T47D (cell line): ENCODE measurements at regions not wholly inside any gene's neighbourhood (a gene's known extent, or its start where the extent isn't known, plus 50 kb on each side); places are given as distances from the start of the nearest gene placed in this dataset.
"Not testable (repeated sequence)": the region's sequence is repeated elsewhere in the genome, so short reads cannot be mapped to it uniquely, and the experiment has no call there.

Source experiments
- DNase-seq, 2 experiments: peaks; one replicate each; pipeline versions ENCODE4 v3.0.0 to v3.0.0-alpha.2; 2011 to 2012; ENCODE audit warnings: low read depth in 1 of 2, low spot score in 1 of 2
- JUND ChIP-seq: IDR thresholded peaks from 2 replicates; pipeline ENCODE4 v1.6.1; 2012; ENCODE audit warnings: low read depth
- in situ Hi-C: cut with HindIII; loops from 2 replicates; pipeline ENCODE4 v1.10.0; 2016; ENCODE audit warnings: low sequenced_read_pairs, low pct_unique_long_range_greater_than_20kb

DNA sequence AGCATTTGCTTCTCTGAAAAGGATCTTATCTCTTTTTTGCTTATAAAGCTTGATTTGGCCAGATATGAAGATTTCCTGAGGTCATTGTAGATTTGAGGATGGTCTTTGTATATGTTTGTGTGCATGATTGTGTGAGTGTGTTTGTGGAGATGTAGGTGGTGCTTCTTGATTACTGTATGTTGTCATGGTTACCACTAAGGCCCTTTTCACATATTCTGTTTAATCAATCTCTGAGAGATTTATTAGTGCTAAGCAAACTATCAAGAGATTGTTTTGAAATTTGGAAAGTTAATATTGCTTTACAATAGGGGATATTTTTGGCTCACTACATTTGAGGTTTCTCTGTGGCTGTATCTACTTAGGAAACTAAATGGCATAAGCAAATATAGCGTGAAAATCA lies 191.7 kb downstream of the S1PR1 start:
- TF ChIP-seq JUND, result no peak
- in situ Hi-C loops, result no loop called here
- DNase-seq, result no peak

DNA sequence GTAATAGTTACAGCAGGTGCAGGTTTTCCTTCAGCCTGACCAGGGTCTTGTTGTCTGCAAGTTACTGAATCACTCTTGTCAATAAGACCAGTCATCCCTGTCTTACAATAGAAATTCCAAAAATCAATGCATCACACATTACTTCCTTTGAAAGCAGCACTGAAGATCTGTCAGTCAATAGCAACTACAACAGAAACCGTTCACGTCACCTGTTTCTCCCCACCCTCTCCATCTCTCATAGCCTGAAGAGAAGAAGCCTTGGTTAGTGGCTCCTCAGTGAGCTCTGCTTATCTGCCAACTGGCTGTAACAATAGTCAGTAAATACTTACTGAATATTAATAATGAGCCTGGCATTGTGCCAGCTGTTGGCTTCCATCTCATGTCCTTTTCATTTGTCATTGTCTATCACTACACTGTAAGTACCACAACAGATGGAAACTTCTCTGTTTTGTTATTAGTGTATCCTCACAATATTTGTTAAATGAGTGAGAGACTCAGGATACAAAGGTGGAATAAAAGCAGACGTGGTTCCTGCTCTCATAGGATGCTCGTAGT lies 195.2 kb downstream of the S1PR1 start:
- in situ Hi-C loops, result no loop called here
- no peak for TF ChIP-seq JUND
- no peak for DNase-seq

DNA sequence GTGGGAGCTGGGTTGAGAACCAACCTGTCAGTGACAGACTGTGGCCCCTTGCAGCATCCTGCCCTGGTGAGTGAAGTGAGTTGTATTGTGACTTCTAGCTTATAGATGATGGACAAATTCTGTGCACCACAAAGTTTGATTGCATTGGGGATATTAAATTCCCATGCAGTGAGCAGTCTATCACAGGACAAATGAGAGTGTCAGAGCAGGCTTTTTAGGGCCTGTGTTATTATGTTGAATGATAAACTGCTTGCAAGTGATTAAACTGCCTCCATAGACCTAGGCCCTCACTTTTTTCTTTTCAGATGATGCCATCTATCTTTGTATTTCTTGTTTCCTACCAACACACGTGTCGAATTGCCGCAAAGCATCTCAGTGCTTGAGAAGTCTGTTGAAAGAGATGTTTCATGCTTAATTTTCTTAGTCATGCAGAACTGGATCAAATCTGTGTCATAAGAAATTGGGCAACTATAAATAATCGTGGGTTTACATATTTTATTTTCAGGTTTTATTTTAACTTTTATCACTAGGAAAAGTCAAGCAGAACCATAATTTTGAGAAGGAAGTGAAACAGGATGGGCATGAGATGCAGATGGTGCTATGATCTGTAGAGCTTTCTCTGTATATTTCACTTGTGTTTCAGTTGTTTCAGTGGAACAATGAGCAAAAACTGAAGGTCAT lies 199.2 kb downstream of the S1PR1 start:
- no peak for TF ChIP-seq JUND
- no peak for DNase-seq
- in situ Hi-C loops, result no loop called here

DNA sequence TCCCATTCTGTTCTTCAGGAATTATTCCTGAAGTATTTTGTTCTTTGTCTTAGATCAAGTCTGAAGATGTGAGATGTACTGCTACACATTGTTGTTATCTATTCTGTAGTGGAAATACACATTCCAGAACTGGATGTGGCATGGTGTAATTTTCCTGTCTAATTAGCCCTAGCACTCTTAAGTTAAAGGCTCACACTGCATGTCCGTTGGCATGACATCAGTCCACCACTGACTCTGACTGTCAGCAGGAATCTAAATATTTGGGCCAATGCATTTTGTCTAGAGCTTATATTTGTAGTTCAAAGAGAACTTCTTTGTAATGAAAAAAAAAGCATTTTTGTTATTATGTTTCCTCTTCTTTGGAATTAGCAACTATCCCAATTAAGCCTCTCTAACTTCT lies 201.0 kb downstream of the S1PR1 start:
- in situ Hi-C loops, result no loop called here
- no peak for TF ChIP-seq JUND
- no peak for DNase-seq

DNA sequence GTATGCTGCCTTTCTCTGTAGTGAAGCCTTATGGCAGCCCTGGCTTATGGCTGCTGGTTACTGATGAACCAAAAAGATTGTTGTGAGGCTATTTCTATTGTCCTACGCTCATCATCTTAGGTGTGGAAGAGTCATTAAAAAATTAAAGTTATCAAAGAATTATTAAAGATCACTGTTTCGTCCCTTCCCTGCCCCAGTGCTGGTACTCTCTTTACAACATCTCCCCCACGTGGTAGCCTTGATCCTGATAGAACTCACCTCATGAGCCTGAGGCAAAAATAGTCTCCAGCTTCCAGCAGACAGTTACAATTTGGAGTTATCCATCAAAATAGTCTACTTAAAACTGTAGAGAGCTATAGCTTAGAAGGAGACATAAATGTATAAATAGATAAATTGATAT lies 201.5 kb downstream of the S1PR1 start:
- in situ Hi-C loops, result no loop called here
- DNase-seq, result no peak
- TF ChIP-seq JUND, result no peak

DNA sequence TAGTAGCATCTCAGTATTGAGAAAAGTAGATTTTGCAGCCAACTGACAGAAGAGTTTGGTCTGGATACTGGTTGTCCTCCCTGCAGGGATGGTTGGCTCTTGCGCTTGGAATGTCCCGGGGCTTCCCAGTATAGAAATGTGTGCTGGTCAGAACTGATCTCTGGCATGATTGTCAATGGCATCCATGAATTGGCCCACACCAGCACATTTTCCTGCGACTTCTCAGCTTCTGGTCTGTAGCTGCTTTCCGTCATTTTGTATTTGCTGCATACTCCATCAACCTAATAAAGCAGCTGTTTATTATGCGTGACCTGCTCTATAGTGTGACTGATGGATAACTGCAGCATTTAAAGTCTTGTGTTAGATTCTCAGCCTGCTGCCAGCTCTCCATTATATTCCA lies 203.7 kb downstream of the S1PR1 start:
- DNase-seq, result no peak
- in situ Hi-C loops, result no loop called here
- no peak for TF ChIP-seq JUND

DNA sequence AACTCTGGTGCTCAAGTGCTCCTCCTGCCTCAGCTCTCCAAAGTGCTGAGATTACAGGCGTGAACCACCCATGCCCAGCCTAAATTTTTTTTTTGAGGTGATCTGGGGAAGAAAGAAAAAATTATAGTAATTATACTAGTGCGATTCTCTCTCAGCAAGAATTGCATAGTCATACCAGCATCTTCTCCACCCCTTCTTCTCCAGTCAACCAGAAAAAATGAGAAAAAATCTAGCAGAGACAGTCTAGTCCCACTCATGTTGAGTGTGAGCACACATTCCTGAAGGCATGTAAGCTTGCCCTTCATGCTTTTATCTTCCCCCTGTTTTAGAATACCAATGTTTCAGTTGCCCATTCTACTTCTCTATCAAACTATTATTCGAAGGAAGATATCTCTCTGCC lies 207.6 kb downstream of the S1PR1 start:
- in situ Hi-C loops, result no loop called here

DNA sequence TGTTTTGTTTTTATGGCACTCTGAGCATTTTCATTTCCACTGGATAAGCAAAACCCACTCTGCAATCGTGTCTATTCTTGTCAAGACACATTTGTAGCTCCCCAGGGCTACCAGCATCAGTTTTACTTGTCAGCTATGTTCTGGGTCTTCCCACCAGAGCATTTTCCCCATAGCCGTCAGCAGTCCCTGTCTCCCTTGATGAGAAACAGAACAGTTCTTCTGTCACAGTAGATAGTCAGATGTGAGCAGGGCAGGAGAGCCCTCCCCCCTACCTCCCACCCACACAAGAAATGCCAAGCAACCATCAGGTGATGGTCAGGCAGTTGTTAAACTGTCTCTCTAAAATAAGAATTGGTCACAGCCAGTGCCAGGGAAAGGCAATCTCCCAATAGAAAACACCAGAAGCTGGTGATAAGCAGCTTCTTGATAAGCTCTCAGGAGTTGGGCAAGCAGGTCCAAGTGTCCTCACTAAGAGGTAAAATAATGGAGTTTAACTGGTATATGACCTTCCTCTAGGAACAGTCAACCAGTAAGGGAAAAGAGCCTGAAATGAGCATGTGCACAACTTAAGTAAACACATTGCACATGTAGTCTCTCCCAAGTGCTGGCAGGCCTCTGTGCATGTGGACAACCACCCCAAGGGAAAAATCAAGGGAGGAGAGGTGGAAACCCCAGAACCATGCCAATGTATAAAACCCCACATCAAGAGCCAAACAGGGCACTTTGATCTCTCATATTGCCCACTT lies 208.2 kb downstream of the S1PR1 start:
- in situ Hi-C loops, result no loop called here
- no peak for TF ChIP-seq JUND
- DNase-seq, result no peak

More for the DNA sequence above, 207.6 kb downstream of the S1PR1 start:
- DNase-seq, result no peak
- TF ChIP-seq JUND, result no peak

DNA sequence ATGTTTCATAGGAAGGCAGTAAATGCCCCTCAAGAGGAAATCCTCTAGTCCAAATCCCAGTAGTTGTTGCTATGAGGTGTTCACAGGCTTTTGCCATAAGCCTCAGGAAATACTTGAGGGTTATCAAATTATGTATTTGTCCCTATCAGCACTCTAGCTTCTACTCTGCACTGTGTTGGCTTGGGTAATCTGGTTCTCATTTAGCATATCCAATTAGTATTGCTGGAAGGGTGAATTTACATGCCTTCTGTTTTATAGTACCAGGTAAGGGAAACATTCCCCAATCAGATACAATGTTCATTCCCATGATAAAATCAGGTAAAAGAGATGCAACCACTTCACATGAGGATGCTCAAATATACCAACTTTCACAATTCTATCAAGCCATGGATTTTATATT lies 211.2 kb downstream of the S1PR1 start:
- DNase-seq, result no peak
- in situ Hi-C loops, result no loop called here
- no peak for TF ChIP-seq JUND

DNA sequence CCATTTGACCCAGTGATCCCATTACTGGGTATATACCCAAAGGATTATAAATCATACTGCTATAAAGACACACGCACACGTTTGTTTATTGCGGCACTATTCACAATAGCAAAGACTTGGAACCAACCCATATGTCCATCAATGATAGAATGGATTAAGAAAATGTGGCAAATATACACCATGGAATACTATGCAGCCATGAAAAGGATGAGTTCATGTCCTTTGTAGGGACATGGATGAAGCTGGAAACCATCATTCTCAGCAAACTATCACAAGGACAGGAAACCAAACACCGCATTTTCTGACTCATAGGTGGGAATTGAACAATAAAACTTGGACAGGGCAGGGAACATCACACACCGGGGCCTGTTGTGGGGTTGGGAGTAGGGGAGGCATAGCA lies 213.9 kb downstream of the S1PR1 start:
- in situ Hi-C loops, DNase-seq: not testable (repeated sequence)

DNA sequence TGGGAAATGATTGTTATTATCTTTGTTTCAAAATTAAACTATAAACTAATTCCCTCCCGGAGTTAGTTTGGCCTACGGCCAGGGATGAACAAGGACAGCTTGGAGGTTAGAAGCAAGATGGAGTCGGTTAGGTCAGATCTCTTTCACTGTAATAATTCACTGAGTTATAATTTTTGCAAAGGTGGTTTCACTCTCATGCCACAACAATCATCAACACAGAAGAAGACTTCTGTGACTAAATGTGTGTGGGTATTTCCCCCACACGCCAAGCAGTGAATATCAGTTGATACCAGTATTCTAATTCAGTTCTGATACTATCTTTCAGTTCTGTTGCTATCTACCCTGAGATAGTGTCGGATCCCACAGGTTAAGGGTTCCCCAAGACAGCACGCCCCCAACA lies 215.1 kb downstream of the S1PR1 start:
- no peak for TF ChIP-seq JUND
- in situ Hi-C loops, result no loop called here
- no peak for DNase-seq

DNA sequence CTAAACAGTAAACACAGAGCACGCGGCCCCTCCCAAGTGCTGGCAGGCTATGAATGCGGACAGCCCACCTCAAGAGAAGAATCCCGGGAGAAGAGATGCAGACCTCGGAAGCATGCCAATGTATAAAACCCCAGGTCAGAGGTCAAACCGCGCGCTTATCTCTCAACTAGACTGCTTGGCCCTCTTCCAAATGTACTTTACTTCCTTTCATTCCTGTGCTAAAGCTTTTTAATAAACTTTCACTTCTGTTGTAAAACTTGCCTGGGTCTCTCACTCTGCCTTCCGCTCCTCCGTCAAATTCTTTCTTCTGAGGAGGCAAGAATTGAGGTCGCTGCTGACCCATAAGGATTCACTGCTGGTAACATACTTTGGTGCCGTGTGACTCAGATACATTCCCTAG lies 216.0 kb downstream of the S1PR1 start:
- no peak for TF ChIP-seq JUND
- DNase-seq, result no peak
- in situ Hi-C loops, result no loop called here

DNA sequence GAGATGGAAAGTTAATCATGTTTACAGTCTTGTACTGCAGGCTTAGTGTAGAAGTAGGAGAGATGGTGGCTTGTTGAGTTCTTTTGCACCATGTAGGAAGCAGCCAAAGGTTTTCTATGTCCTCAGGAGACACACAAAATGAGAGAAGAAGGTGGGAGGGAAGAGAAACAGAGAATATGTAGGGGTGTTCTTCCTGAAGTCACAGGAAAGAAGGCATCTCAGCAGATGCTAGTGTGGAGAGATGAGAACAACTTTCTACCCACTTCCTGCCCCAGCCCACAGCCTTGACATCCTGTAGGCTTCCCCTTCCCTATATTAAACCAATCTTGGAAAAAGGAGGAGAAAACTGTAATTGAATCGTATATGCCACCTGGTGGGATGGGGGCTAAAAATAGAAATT lies 217.0 kb downstream of the S1PR1 start:
- TF ChIP-seq JUND, result no peak
- in situ Hi-C loops, result no loop called here
- no peak for DNase-seq
